Hepatocyte (in vitro differentiated cells): ENCODE measurements at regions not wholly inside any gene's neighbourhood (a gene's known extent, or its start where the extent isn't known, plus 50 kb on each side); places are given as distances from the start of the nearest gene placed in this dataset.

Experiments used
- DNase-seq: peaks from one replicate; pipeline ENCODE4 v3.0.0-alpha.2; 2016; ENCODE audit warnings: low spot score
- H2AFZ ChIP-seq: fragments of 200-600 bp; sonication (generic); 2 replicates; pipeline ENCODE4 v1.6.0; 2016; ENCODE audit warnings: antibody characterized with exemption, mild to moderate bottlenecking
- H3K27ac ChIP-seq: fragments of 200-600 bp; sonication (generic); 2 replicates; pipeline ENCODE4 v1.5.1; 2016; ENCODE audit warnings: mild to moderate bottlenecking
- H3K27me3 ChIP-seq: fragments of 200-600 bp; sonication (generic); 2 replicates; pipeline ENCODE4 v1.6.1; 2016
- H3K36me3 ChIP-seq: fragments of 200-600 bp; sonication (generic); replicated peaks from 2 replicates; pipeline ENCODE4 v1.5.1; 2016; ENCODE audit warnings: low read depth; ENCODE audit not compliant: insufficient read depth
- H3K4me1 ChIP-seq: fragments of 200-600 bp; sonication (generic); 2 replicates; pipeline ENCODE4 v1.5.1; 2016; ENCODE audit warnings: mild to moderate bottlenecking, moderate library complexity; ENCODE audit not compliant: insufficient read depth
- H3K4me2 ChIP-seq: fragments of 200-600 bp; sonication (generic); 2 replicates; pipeline ENCODE4 v1.6.0; 2016
- H3K4me3 ChIP-seq: fragments of 200-600 bp; sonication (generic); 2 replicates; pipeline ENCODE4 v1.5.1; 2016; ENCODE audit warnings: mild to moderate bottlenecking
- H3K79me2 ChIP-seq: fragments of 200-600 bp; sonication (generic); 2 replicates; pipeline ENCODE4 v1.6.0; 2017; ENCODE audit warnings: mild to moderate bottlenecking
- H3K9me2 ChIP-seq: fragments of 200-600 bp; sonication (generic); replicated peaks from 2 replicates; pipeline ENCODE4 v1.6.0; 2017; ENCODE audit warnings: mild to moderate bottlenecking; ENCODE audit not compliant: insufficient read depth
- H3K9me3 ChIP-seq: fragments of 200-600 bp; sonication (generic); 2 replicates; pipeline ENCODE4 v1.5.1; 2016; ENCODE audit warnings: low read depth, mild to moderate bottlenecking
- H4K20me1 ChIP-seq: fragments of 200-600 bp; sonication (generic); 2 replicates; pipeline ENCODE4 v1.6.0; 2016; ENCODE audit warnings: mild to moderate bottlenecking; ENCODE audit not compliant: insufficient read depth, poor library complexity, severe bottlenecking
- EZH2 ChIP-seq: fragments of 200-600 bp; sonication (generic); IDR thresholded peaks from 2 replicates; pipeline ENCODE4 v1.6.1; 2016; ENCODE audit warnings: antibody characterized with exemption, mild to moderate bottlenecking, borderline replicate concordance
- EZH2phosphoT487 ChIP-seq: fragments of 200-600 bp; sonication (generic); IDR thresholded peaks from one replicate; pipeline ENCODE4 v1.6.1; 2018; ENCODE audit warnings: antibody characterized with exemption, mild to moderate bottlenecking, low read depth, moderate library complexity; ENCODE audit not compliant: unreplicated experiment, severe bottlenecking
- WGBS: methylation state at CpG from one replicate; pipeline ENCODE4 v1.1.6; 2016; ENCODE audit warnings: low lambda C conversion rate; ENCODE audit errors: missing lambda C conversion rate; 5-methylcytosine and 5-hydroxymethylcytosine counted together
- TF ChIP-seq, protein P1 (sequence below): fragments of 200-600 bp; sonication (generic); IDR thresholded peaks from 2 replicates; pipeline ENCODE4 v1.5.1; 2016; ENCODE audit warnings: antibody characterized with exemption, mild to moderate bottlenecking; ENCODE audit not compliant: poor library complexity

DNA sequence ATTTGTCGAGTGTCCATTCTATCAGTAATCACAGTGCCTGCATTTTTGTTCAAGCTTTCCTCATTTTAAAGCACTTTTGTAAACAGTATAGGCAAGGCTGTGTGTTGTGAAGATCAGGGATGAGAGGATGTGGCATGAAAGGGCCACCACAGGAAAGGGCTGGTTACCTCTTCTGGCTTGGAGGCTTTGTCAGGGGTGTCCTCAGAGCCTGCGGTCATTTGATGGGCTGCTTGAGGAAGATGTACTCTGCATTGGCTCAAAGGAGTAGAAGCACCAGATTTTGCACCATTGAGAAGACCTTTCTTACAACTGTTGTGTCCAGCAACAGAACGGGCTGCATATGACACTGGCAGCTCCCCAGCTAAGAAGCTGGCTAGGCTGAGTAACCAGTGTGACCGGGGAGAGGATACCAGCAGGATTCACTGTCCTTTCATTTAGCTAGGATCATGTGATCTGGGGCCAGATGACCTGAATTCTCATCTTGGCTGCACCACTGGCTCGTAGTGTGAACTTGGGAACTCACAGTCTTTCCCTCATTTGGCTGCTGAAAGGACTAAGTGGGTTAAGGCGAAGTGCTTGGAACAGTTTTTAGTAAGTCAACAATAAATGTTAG, 380.2 kb downstream of the FGF9 start:
- Histone ChIP-seq H3K9me3 (no peaks in the 10 kb centered on the region), H2AFZ (no peak overlapping the region), H3K4me1 (no peaks in the 10 kb centered on the region), H3K36me3 (no peaks in the 10 kb centered on the region), H3K4me3 (no peak overlapping the region), H3K27ac (no peak overlapping the region), H3K9me2 (no peaks in the 10 kb centered on the region), H3K27me3 (no peaks in the 10 kb centered on the region), H3K4me2 (no peak overlapping the region), H3K79me2 (no peaks in the 10 kb centered on the region), H4K20me1 (no peaks in the 10 kb centered on the region)
- WGBS: 92% methylated on average over 6 of the region's 6 CpGs
- TF ChIP-seq, protein P1, sequence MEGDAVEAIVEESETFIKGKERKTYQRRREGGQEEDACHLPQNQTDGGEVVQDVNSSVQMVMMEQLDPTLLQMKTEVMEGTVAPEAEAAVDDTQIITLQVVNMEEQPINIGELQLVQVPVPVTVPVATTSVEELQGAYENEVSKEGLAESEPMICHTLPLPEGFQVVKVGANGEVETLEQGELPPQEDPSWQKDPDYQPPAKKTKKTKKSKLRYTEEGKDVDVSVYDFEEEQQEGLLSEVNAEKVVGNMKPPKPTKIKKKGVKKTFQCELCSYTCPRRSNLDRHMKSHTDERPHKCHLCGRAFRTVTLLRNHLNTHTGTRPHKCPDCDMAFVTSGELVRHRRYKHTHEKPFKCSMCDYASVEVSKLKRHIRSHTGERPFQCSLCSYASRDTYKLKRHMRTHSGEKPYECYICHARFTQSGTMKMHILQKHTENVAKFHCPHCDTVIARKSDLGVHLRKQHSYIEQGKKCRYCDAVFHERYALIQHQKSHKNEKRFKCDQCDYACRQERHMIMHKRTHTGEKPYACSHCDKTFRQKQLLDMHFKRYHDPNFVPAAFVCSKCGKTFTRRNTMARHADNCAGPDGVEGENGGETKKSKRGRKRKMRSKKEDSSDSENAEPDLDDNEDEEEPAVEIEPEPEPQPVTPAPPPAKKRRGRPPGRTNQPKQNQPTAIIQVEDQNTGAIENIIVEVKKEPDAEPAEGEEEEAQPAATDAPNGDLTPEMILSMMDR: no peak
- TF ChIP-seq EZH2phosphoT487: no peak
- TF ChIP-seq EZH2: no peak
- DNase-seq: no peak

DNA sequence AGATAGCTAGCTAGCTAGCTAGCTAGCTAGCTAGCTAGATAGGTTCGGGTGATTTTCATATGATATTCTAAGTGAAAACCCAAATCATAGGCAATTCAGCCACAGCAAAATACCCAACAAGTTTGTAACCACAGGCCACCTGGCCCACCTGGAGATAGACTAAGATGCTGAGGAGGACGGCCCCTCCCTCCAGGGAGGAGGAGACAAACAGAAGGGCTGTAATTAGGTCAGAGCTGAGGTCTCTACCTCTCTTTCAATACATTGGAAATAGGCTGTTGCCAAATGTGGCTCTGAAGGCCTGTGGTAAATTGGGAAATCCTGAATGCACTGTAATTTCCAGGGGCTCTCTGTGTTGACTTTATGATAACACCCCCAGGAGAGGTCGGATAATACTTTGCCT, 382.2 kb downstream of the FGF9 start:
- Histone ChIP-seq H2AFZ (no peak overlapping the region), H3K9me2 (no peaks in the 10 kb centered on the region), H3K9me3 (no peaks in the 10 kb centered on the region), H4K20me1 (no peaks in the 10 kb centered on the region), H3K79me2 (no peaks in the 10 kb centered on the region), H3K27me3 (no peaks in the 10 kb centered on the region), H3K4me3 (no peak overlapping the region), H3K4me1 (no peaks in the 10 kb centered on the region), H3K36me3 (no peaks in the 10 kb centered on the region), H3K4me2 (no peak overlapping the region), H3K27ac (no peak overlapping the region)
- WGBS: 71% methylated on average over 3 of the region's 3 CpGs
- no peak for DNase-seq
- no peak for TF ChIP-seq EZH2phosphoT487
- TF ChIP-seq, protein P1: no peak
- TF ChIP-seq EZH2: no peak

DNA sequence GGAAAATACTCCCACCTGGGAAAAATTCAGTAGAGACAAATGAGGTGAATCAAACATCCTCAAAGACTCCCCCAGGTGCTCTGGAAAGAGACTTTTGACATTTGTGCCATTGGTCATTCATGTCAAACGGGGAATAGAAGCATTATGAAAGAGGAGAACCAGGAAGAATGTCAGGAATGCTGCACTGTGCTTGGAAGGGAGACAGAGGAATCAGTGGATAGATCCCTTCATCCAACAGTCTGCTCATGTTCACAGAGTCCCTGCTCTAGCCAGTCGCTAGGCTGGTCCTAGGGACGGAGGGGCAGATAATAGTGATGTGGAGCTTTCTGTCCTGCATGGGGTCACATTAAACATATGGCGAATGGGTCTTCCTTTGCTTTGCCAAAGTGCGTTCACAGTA, 384.4 kb downstream of the FGF9 start:
- Histone ChIP-seq H3K27ac (no peak overlapping the region), H3K4me2 (no peak overlapping the region), H3K4me3 (no peak overlapping the region), H3K79me2 (no peaks in the 10 kb centered on the region), H3K9me3 (no peaks in the 10 kb centered on the region), H4K20me1 (no peaks in the 10 kb centered on the region), H3K4me1 (no peaks in the 10 kb centered on the region), H3K36me3 (no peaks in the 10 kb centered on the region), H3K9me2 (no peaks in the 10 kb centered on the region), H2AFZ (no peak overlapping the region), H3K27me3 (no peaks in the 10 kb centered on the region)
- no peak for DNase-seq
- TF ChIP-seq, protein P1: no peak
- TF ChIP-seq EZH2: no peak
- no peak for TF ChIP-seq EZH2phosphoT487
- WGBS: 59% methylated on average over 5 of the region's 5 CpGs

DNA sequence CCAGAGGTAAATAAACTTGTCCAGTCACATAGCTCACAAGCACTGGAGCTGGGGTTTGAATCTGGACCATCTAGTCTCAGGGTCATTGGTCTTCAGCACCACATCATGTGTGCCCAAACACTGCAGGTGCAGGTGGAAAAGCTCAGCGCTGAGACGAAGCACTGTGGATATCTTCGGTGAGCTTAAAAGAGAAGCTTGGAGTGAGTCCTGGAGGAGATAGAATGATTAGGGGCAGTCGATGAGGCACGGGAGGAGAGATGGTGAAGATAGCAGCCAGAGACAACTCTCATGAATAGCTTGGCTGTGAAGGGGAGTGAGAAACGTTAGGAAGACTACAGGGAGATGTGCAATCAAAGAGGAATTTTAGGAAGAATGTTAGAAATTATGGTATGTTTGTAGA, 389.3 kb downstream of the FGF9 start:
- whole genome bisulfite sequencing: 34% methylated on average over 6 of the region's 6 CpGs
- Histone ChIP-seq H3K4me2 (no peak overlapping the region), H3K79me2 (no peaks in the 10 kb centered on the region), H3K27ac (no peak overlapping the region), H3K36me3 (no peaks in the 10 kb centered on the region), H3K27me3 (no peaks in the 10 kb centered on the region), H2AFZ (no peak overlapping the region), H4K20me1 (no peaks in the 10 kb centered on the region), H3K9me2 (no peaks in the 10 kb centered on the region), H3K9me3 (no peaks in the 10 kb centered on the region), H3K4me3 (no peak overlapping the region), H3K4me1 (peaks cover 3% of the 10 kb centered on the region)
- no peak for DNase-seq
- TF ChIP-seq EZH2: no peak
- no peak for TF ChIP-seq EZH2phosphoT487
- TF ChIP-seq, protein P1: no peak
